Esophagus (tissue), 2 donors: ENCODE measurements at regions not wholly inside any gene's neighbourhood (a gene's known extent, or its start where the extent isn't known, plus 50 kb on each side); places are given as distances from the start of the nearest gene placed in this dataset.

Source experiments
- H3K27ac ChIP-seq, 2 donors: one replicate each; pipeline ENCODE4 v1.5.1; 2013; ENCODE audit warnings: low read depth in 2 of 2, mild to moderate bottlenecking in 2 of 2, inconsistent platforms in 1 of 2, low read length in 1 of 2, moderate library complexity in 1 of 2
- H3K27me3 ChIP-seq, 2 donors: one replicate each; pipeline ENCODE4 v1.6.1; 2013; ENCODE audit warnings: low read length in 2 of 2, control low read depth in 1 of 2, mild to moderate bottlenecking in 1 of 2; ENCODE audit not compliant: insufficient read depth in 2 of 2, control insufficient read depth in 1 of 2
- H3K36me3 ChIP-seq, 2 donors: one replicate each; pipeline ENCODE4 v1.6.1; 2013; ENCODE audit warnings: low read length in 1 of 2; ENCODE audit not compliant: control insufficient read depth in 2 of 2, insufficient read depth in 2 of 2
- H3K4me1 ChIP-seq, 2 donors: one replicate each; pipeline ENCODE4 v1.6.1; 2013; ENCODE audit warnings: low read length in 1 of 2; ENCODE audit not compliant: control insufficient read depth in 2 of 2, insufficient read depth in 2 of 2
- H3K4me3 ChIP-seq, 2 donors: one replicate each; pipeline ENCODE4 v1.5.1; 2013; ENCODE audit warnings: low read length in 2 of 2, mild to moderate bottlenecking in 2 of 2, low read depth in 1 of 2, moderate library complexity in 1 of 2
- H3K9me3 ChIP-seq, 2 donors: one replicate each; pipeline ENCODE4 v1.6.1; 2013; ENCODE audit warnings: mild to moderate bottlenecking in 2 of 2, low read depth in 1 of 2, low read length in 1 of 2, moderate library complexity in 1 of 2; ENCODE audit not compliant: control insufficient read depth in 2 of 2, insufficient read depth in 1 of 2
- WGBS, 2 donors: extraction: QIAGEN DNeasy Blood & Tissue Kit; methylation state at CpG; one replicate each; pipeline ENCODE4 v1.1.7; 2013; 5-methylcytosine and 5-hydroxymethylcytosine counted together
- donor health status: healthy with polysubstance abuse.
- donor health status: Bipolar disorder and iron deficiency.

DNA sequence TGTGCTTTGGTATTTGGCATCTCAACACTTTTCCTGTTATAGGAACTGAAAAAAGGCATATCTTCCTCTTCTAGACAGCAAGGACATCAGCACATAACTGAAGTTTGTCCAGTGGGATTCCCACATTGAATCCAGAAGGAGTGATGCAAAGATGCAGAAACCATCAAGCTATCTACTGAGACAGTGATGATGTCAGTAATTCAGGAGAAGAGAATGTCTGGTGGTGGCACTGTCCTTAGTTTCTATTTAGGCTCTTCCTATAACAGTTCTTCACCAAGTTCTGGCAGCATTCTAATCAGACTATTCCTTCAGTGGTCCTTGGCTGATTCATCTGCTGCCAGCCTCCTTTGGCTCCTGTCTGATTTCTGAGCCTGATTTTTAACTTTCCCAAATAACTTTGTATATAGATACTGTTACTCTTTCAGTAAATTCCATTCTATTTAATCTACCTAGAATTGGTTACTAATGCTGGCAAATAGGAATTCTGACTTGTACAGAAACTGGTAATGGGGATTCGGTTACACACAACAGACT, 56.6 kb upstream of the AGPS start:
- H3K27ac ChIP-seq, result no peak overlapping the region
- no peaks in the 10 kb centered on the region for H3K27me3 ChIP-seq
- no peaks in the 10 kb centered on the region for H3K4me1 ChIP-seq
- no peaks in the 10 kb centered on the region for H3K9me3 ChIP-seq
- H3K36me3 ChIP-seq, result no peaks in the 10 kb centered on the region
- no peak overlapping the region for H3K4me3 ChIP-seq
- WGBS, 2 donors, result 95% methylated on average over 1 of the region's 1 CpG

- Histone ChIP-seq H3K4me3 (no peak overlapping the region), H3K27ac (no peak overlapping the region), H3K36me3 (no peaks in the 10 kb centered on the region), H3K9me3 (no peaks in the 10 kb centered on the region), H3K27me3 (no peaks in the 10 kb centered on the region), H3K4me1 (no peaks in the 10 kb centered on the region)
- 77 to 81% methylated on average over 4 of the region's 4 CpGs for WGBS, 2 donors
Observed at GRCh38 chr2:177338177-177338721, 54.3 kb upstream of the AGPS start.

- Histone ChIP-seq H3K36me3 (no peaks in the 10 kb centered on the region), H3K27me3 (no peaks in the 10 kb centered on the region), H3K4me1 (no peaks in the 10 kb centered on the region), H3K27ac (no peak overlapping the region), H3K4me3 (no peak overlapping the region), H3K9me3 (no peaks in the 10 kb centered on the region)
Observed at GRCh38 chr2:177340158-177340557, 52.4 kb upstream of the AGPS start.

GRCh38 chr2:177342736-177343135, 49.8 kb upstream of the AGPS start:
- Histone ChIP-seq H3K4me3 (no peak overlapping the region), H3K27ac (no peak overlapping the region), H3K27me3 (no peaks in the 10 kb centered on the region), H3K9me3 (no peaks in the 10 kb centered on the region), H3K4me1 (no peaks in the 10 kb centered on the region), H3K36me3 (no peaks in the 10 kb centered on the region)
- WGBS, 2 donors, result 93 to 96% methylated on average over 4 of the region's 4 CpGs
